HepG2 (cell line): ENCODE measurements at regions not wholly inside any gene's neighbourhood (a gene's known extent, or its start where the extent isn't known, plus 50 kb on each side); places are given as distances from the start of the nearest gene placed in this dataset.

ENCODE experiments used
- ATF3 ChIP-seq: sonication (generic); formaldehyde crosslinking; IDR thresholded peaks from 2 replicates; pipeline ENCODE4 v1.4.0; 2020; ENCODE audit warnings: missing genetic modification reagents
- BCL6 ChIP-seq: IDR thresholded peaks from 2 replicates; pipeline ENCODE4 v1.6.1; 2016; ENCODE audit warnings: missing genetic modification reagents, missing compliant biosample characterization
- BHLHE40 ChIP-seq: IDR thresholded peaks from 2 replicates; pipeline ENCODE4 v1.6.1; 2011; ENCODE audit warnings: low read length, improper control_type of control experiment
- CAMTA2 ChIP-seq: sonication (generic); formaldehyde crosslinking; IDR thresholded peaks from 2 replicates; pipeline ENCODE4 v1.4.0; 2020; ENCODE audit warnings: mild to moderate bottlenecking, missing genetic modification reagents, borderline replicate concordance
- CTCF ChIP-seq: sonication (generic); formaldehyde crosslinking; IDR thresholded peaks from 2 replicates; pipeline ENCODE4 v1.5.0; 2020; ENCODE audit warnings: mild to moderate bottlenecking, missing genetic modification reagents, moderate library complexity
- MYC ChIP-seq: sonication (generic); formaldehyde crosslinking; IDR thresholded peaks from 2 replicates; pipeline ENCODE4 v1.9.0; 2021; ENCODE audit warnings: missing genetic modification reagents, borderline replicate concordance
- RELA ChIP-seq: sonication (generic); formaldehyde crosslinking; IDR thresholded peaks from 2 replicates; pipeline ENCODE4 v1.4.0; 2020; ENCODE audit warnings: missing genetic modification reagents
- ZFP1 ChIP-seq: IDR thresholded peaks from 2 replicates; pipeline ENCODE4 v1.6.1; 2016
- ZNF251 ChIP-seq: sonication (generic); formaldehyde crosslinking; IDR thresholded peaks from 2 replicates; pipeline ENCODE4 v1.9.0; 2021; ENCODE audit warnings: mild to moderate bottlenecking, missing genetic modification reagents

DNA sequence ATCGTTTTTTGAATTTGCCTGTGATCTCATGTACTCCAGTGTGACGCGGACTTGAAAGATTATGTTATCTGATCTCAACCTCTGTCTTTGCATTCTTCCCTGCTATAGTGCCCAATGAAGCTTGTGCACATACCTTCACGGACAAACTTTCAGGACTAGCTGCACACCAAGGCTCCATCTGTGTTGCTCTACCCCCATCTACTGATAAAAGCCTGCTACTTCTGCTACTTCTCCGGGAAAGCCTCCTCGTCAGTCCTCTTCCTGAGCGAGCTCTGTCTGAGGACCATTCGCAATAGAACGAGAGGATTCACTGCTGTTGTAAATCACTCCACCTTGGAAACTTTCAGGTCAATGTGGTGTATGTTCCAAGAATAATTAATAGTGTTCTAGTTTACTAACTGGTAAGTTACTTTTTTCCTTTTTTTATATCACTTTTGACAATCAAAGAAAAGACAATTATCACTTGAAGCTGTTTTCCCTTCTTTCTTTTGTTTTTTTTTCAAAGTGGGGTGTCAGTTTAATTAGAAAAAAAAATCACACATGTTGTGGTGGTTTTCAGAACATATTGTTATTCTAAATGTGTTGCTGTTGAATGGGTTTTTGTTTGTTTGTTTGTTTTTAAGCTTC lies 217.6 kb downstream of the ARRDC4 start:
- TF ChIP-seq ATF3 (CRISPR knock-in tag): no peak
- TF ChIP-seq CTCF (CRISPR knock-in tag): peak; percentile 85
- no peak for TF ChIP-seq BCL6
- no peak for TF ChIP-seq ZFP1
- no peak for TF ChIP-seq CAMTA2 (CRISPR knock-in tag)
- TF ChIP-seq ZNF251 (CRISPR knock-in tag): no peak
- no peak for TF ChIP-seq MYC
- no peak for TF ChIP-seq BHLHE40
- no peak for TF ChIP-seq RELA (CRISPR knock-in tag)
